K562 (cell line): ENCODE measurements at regions not wholly inside any gene's neighbourhood (a gene's known extent, or its start where the extent isn't known, plus 50 kb on each side); places are given as distances from the start of the nearest gene placed in this dataset.

Experiments used
- POLR2A ChIP-seq: fragments of 450-650 bp; conservative IDR thresholded peaks from 2 replicates; pipeline ENCODE4 v1.6.1; 2016
- TF ChIP-seq, protein P1 (sequence below): sonication (generic); formaldehyde crosslinking; IDR thresholded peaks from 2 replicates; pipeline ENCODE4 v1.9.0; 2022; ENCODE audit warnings: mild to moderate bottlenecking, missing genetic modification reagents

- TF ChIP-seq, protein P1, sequence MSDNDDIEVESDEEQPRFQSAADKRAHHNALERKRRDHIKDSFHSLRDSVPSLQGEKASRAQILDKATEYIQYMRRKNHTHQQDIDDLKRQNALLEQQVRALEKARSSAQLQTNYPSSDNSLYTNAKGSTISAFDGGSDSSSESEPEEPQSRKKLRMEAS (CRISPR knock-in tag), result no peak
- no peak for TF ChIP-seq POLR2A
Observed at GRCh38 chr2:66329081-66329605, 105.8 kb upstream of the MEIS1 start.
